Activated T-helper 1 cell treated with anti-CD3 and anti-CD28 coated beads, Interleukin-12 subunit alpha, Interleukin-12 subunit beta, Interleukin-2, Interleukin-4 antibody, amounts not matched to agents 30 ng/mL and 10 ng/mL and 1 ng/mL, durations not matched to agents 14 hours and 24 hours and 36 hours (primary cell): ENCODE measurements at regions not wholly inside any gene's neighbourhood (a gene's known extent, or its start where the extent isn't known, plus 50 kb on each side); places are given as distances from the start of the nearest gene placed in this dataset.

Experiments used
- DNase-seq: peaks from one replicate; pipeline ENCODE4 v3.0.0; 2021; ENCODE audit warnings: low spot score
- H3K27ac Mint-ChIP-seq: one replicate; pipeline ENCODE4 v1.8.0; 2021; ENCODE audit warnings: mild to moderate bottlenecking, mixed read lengths
- H3K27me3 Mint-ChIP-seq: one replicate; pipeline ENCODE4 v1.8.0; 2022; ENCODE audit warnings: mild to moderate bottlenecking, moderate library complexity, mixed read lengths; ENCODE audit not compliant: insufficient read depth
- H3K36me3 Mint-ChIP-seq: one replicate; pipeline ENCODE4 v1.8.0; 2021; ENCODE audit warnings: low read depth, mixed read lengths
- H3K4me1 Mint-ChIP-seq: one replicate; pipeline ENCODE4 v1.8.0; 2021; ENCODE audit warnings: low read depth, mixed read lengths
- H3K4me3 Mint-ChIP-seq: one replicate; pipeline ENCODE4 v1.8.0; 2021; ENCODE audit warnings: mild to moderate bottlenecking, moderate library complexity, mixed read lengths
- H3K9me3 Mint-ChIP-seq: one replicate; pipeline ENCODE4 v1.8.0; 2021; ENCODE audit warnings: mixed read lengths
- intact Hi-C: fragments of 100-400 bp; cut with micrococcal nuclease; formaldehyde crosslinking; loops from one replicate; pipeline ENCODE4 v1.15.1; 2024

- DNase-seq: no peak
- Mint-ChIP-seq H3K36me3 (no peaks in the 10 kb centered on the region), H3K4me1 (no peaks in the 10 kb centered on the region), H3K4me3 (no peak overlapping the region), H3K27me3 (no peaks in the 10 kb centered on the region), H3K9me3 (no peaks in the 10 kb centered on the region), H3K27ac (no peak overlapping the region)
- intact Hi-C loops: no loop called here
Measured at GRCh38 chr18:73261923-73262322, 394.1 kb upstream of the NETO1 start.

DNA sequence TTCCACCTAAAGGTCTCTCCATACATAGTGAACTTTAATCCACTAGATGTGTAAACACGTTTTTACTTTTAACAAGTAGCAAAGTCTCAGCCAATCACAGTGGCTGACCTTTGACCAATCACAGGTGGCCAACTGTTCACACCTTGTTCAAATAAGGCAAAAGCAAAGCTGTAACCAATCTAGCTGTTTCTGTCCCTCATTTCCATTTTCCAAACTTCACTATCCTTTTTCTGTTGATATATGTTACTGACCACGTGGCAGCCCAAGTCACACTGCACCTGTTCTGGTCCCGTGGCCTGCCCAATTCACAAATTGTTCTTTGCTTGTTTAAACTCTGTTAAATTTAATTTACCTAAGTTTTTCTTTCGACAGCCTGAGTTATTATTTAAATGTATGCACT, 393.5 kb upstream of the NETO1 start:
- no peaks in the 10 kb centered on the region for H3K36me3 Mint-ChIP-seq
- no peak overlapping the region for H3K4me3 Mint-ChIP-seq
- no peaks in the 10 kb centered on the region for H3K4me1 Mint-ChIP-seq
- no peak for DNase-seq
- H3K27me3 Mint-ChIP-seq: no peaks in the 10 kb centered on the region
- no peaks in the 10 kb centered on the region for H3K9me3 Mint-ChIP-seq
- H3K27ac Mint-ChIP-seq: no peak overlapping the region
- intact Hi-C loops: no loop called here

- Mint-ChIP-seq H3K27me3 (no peaks in the 10 kb centered on the region), H3K4me1 (no peaks in the 10 kb centered on the region), H3K27ac (no peak overlapping the region), H3K4me3 (no peak overlapping the region), H3K36me3 (no peaks in the 10 kb centered on the region), H3K9me3 (no peaks in the 10 kb centered on the region)
- DNase-seq: no peak
- intact Hi-C loops: no loop called here
Measured at GRCh38 chr18:73258375-73259087, 390.7 kb upstream of the NETO1 start.

DNA sequence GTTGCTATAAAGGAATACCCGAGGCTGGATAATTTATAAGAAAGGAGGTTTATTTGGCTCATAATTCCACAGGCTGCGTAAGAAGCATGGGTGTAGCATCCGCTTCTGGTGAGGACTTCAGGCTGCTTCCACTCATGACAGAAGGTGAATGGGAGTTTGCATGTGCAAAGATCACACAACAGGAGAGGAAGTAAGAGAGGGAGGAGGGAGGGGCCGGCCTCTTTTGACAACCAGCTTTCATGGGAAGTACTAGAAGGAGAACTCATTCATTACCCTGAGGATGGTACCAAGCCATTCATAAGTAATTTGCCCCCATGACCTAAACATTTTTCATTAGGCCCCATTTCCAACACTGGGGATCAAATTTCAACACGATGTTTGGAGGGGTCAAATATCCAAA, 386.8 kb upstream of the NETO1 start:
- H3K9me3 Mint-ChIP-seq: no peaks in the 10 kb centered on the region
- intact Hi-C loops: no loop called here
- DNase-seq: no peak
- no peaks in the 10 kb centered on the region for H3K4me1 Mint-ChIP-seq
- no peak overlapping the region for H3K27ac Mint-ChIP-seq
- H3K36me3 Mint-ChIP-seq: no peaks in the 10 kb centered on the region
- H3K4me3 Mint-ChIP-seq: no peak overlapping the region
- H3K27me3 Mint-ChIP-seq: no peaks in the 10 kb centered on the region

DNA sequence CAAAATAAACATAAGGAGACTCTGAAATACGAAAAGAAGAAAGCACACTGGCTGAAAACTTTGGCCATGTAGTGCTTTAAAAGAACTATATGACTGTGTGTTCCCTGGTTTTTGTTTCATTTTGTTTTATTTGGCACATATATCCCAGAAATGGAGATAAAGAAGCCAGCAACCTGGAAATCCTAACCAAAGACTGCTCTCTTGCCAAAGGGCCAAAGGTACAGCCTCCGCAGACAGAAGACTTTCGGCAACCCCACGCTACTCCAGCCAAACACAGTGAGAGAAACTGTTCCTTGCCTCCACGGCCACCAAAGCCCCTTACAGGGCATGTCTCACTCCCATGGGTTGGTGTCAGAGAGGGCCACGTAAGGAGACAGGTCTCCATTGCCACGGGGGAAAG, 381.2 kb upstream of the NETO1 start:
- Mint-ChIP-seq H3K4me3 (no peak overlapping the region), H3K4me1 (no peaks in the 10 kb centered on the region), H3K36me3 (no peaks in the 10 kb centered on the region), H3K27me3 (no peaks in the 10 kb centered on the region), H3K27ac (no peak overlapping the region), H3K9me3 (peaks cover 14% of the 10 kb centered on the region)
- DNase-seq: no peak
- intact Hi-C loops: no loop called here

- no peaks in the 10 kb centered on the region for H3K4me1 Mint-ChIP-seq
- H3K4me3 Mint-ChIP-seq: no peak overlapping the region
- H3K27ac Mint-ChIP-seq: no peak overlapping the region
- peaks cover 15% of the 10 kb centered on the region for H3K9me3 Mint-ChIP-seq
- no peaks in the 10 kb centered on the region for H3K27me3 Mint-ChIP-seq
- no peaks in the 10 kb centered on the region for H3K36me3 Mint-ChIP-seq
- intact Hi-C loops: no loop called here
- no peak for DNase-seq
Measured at GRCh38 chr18:73246763-73247162, 379.0 kb upstream of the NETO1 start.

DNA sequence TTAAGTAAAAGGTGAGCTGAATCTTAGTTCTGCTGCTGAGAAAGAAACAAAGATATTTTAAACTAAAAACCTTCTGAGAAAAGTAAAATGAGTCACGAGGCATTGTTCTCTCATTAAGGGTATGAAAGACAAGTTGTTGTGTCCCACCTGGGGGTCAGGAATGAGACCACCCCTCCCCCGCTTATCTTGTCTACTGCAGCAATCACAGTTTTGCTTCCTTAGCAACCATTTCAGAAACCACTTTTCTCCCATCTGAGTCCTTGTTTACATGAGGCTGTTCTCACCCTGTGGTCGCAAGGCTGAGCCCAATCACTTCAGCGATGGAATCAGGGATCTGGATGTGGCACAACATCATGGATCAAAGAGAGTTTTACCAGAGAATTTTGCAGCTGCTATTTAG, 377.6 kb upstream of the NETO1 start:
- Mint-ChIP-seq H3K9me3 (peaks cover 15% of the 10 kb centered on the region), H3K4me1 (no peaks in the 10 kb centered on the region), H3K4me3 (no peak overlapping the region), H3K27ac (no peak overlapping the region), H3K27me3 (no peaks in the 10 kb centered on the region), H3K36me3 (no peaks in the 10 kb centered on the region)
- DNase-seq: no peak
- intact Hi-C loops: no loop called here

DNA sequence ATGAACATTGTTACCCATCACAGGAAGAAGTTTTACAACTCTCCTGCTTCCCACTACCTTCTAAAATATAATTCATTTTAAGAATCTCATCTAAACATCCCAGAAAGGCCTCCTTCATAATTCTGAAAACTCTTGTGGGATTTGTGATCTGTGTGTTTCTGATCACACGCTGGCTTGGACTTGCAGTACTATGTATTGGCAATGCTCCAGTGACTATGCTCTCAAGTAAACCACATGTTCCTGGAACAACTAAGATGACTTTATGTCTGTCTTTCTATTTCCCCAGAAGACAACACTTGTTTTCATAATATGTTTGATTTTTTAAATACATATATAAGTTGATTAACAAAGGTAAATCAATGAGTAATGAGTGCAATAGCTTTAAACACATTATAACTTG, 376.6 kb upstream of the NETO1 start:
- no peak overlapping the region for H3K27ac Mint-ChIP-seq
- no peak for DNase-seq
- H3K9me3 Mint-ChIP-seq: peaks cover 15% of the 10 kb centered on the region
- no peak overlapping the region for H3K4me3 Mint-ChIP-seq
- no peaks in the 10 kb centered on the region for H3K36me3 Mint-ChIP-seq
- no peaks in the 10 kb centered on the region for H3K4me1 Mint-ChIP-seq
- H3K27me3 Mint-ChIP-seq: no peaks in the 10 kb centered on the region
- intact Hi-C loops: no loop called here

DNA sequence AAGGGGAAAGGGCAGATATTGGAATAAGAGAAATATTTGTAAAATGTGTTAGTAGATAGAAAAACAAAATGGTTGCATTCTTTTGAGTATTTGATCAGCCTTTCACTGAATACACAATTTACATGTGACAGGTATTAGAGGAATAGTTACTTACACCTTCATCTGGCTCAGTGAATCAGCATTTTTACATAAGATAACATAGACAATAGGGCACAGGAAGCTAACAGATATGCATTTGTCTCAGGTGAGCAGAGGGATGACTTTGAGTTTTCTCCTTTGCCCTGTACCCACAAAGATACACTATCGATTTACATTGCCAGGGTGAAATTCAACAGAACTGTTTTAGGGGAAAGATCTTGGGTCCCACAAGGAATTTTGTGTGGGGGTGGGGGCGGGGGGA, 373.1 kb upstream of the NETO1 start:
- Mint-ChIP-seq H3K9me3 (peaks cover 7% of the 10 kb centered on the region), H3K4me1 (no peaks in the 10 kb centered on the region), H3K36me3 (no peaks in the 10 kb centered on the region), H3K4me3 (no peak overlapping the region), H3K27me3 (no peaks in the 10 kb centered on the region), H3K27ac (no peak overlapping the region)
- no peak for DNase-seq
- intact Hi-C loops: no loop called here

- H3K27me3 Mint-ChIP-seq: no peaks in the 10 kb centered on the region
- no peaks in the 10 kb centered on the region for H3K36me3 Mint-ChIP-seq
- no peaks in the 10 kb centered on the region for H3K4me1 Mint-ChIP-seq
- peaks cover 3% of the 10 kb centered on the region for H3K9me3 Mint-ChIP-seq
- intact Hi-C loops: no loop called here
- DNase-seq: no peak
- no peak overlapping the region for H3K27ac Mint-ChIP-seq
- no peak overlapping the region for H3K4me3 Mint-ChIP-seq
Measured at GRCh38 chr18:73235921-73236320, 368.1 kb upstream of the NETO1 start.

DNA sequence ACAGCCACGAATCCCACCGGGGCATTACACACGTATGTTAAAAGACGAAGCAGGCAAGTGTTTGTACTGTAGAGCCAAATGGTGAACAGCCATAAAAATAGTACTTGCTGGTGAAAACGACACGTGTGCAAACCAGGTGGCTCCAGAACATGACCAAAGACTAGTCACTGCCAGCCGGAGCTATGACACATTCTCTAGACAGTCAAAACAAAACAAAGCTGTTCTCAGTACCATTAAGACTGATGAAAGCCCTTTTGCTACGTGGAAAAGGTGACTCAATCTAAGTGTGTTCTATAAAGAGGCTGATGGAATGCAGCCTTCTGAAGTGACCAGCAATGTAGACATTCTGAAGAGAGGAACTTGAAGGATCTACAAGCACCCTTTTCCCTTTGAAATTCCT, 367.7 kb upstream of the NETO1 start:
- H3K4me3 Mint-ChIP-seq: no peak overlapping the region
- DNase-seq: no peak
- H3K27ac Mint-ChIP-seq: no peak overlapping the region
- intact Hi-C loops: no loop called here
- H3K27me3 Mint-ChIP-seq: no peaks in the 10 kb centered on the region
- no peaks in the 10 kb centered on the region for H3K36me3 Mint-ChIP-seq
- H3K4me1 Mint-ChIP-seq: no peaks in the 10 kb centered on the region
- peaks cover 3% of the 10 kb centered on the region for H3K9me3 Mint-ChIP-seq

DNA sequence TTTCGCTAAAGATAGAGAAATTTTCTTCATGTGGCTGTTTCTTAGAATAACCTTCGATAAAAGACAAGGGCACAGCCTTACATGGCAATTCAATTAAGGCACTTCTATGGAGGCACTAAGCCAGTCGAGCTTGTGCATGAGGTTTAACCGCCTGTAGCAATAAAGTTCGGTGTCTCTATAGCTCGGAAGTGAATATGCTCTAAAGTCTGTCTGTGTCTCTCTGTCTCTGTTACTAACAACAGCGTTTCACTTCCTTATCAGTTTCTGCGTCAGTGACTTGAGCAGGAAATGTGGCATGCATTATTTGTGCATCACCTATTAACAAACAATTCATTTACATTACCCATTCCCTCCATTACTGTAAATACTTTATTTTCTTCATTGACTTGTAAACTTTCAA, 365.1 kb upstream of the NETO1 start:
- Mint-ChIP-seq H3K36me3 (no peaks in the 10 kb centered on the region), H3K9me3 (no peaks in the 10 kb centered on the region), H3K4me1 (no peaks in the 10 kb centered on the region), H3K27me3 (no peaks in the 10 kb centered on the region), H3K4me3 (no peak overlapping the region), H3K27ac (no peak overlapping the region)
- no peak for DNase-seq
- intact Hi-C loops: no loop called here

- Mint-ChIP-seq H3K27me3 (no peaks in the 10 kb centered on the region), H3K9me3 (peaks cover 29% of the 10 kb centered on the region), H3K4me1 (no peaks in the 10 kb centered on the region), H3K36me3 (no peaks in the 10 kb centered on the region), H3K27ac (no peak overlapping the region), H3K4me3 (no peak overlapping the region)
- no peak for DNase-seq
- intact Hi-C loops: no loop called here
Measured at GRCh38 chr18:73220663-73221062, 352.9 kb upstream of the NETO1 start.

DNA sequence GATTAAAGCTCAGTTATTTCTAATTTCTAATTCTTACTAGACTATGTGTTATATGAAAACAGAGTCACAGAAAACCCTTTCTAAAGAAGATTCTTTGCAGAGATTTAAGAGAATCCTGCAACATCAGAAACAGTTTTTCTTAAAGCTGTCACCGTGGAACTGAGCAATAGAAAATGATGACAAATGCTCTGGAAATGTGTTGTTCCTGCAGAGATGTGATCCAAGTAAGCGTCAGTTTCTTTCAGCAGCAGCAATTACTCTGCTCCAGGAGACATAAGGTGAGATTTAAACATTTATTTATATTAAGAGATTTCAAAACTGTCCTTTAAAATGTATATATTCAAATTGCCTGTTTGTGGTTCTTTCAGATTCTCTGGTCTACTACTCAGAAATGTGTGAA, 350.5 kb upstream of the NETO1 start:
- peaks cover 24% of the 10 kb centered on the region for H3K9me3 Mint-ChIP-seq
- no peak overlapping the region for H3K27ac Mint-ChIP-seq
- no peaks in the 10 kb centered on the region for H3K27me3 Mint-ChIP-seq
- H3K4me3 Mint-ChIP-seq: no peak overlapping the region
- H3K4me1 Mint-ChIP-seq: no peaks in the 10 kb centered on the region
- intact Hi-C loops: no loop called here
- no peaks in the 10 kb centered on the region for H3K36me3 Mint-ChIP-seq
- DNase-seq: no peak
